ENCODE measurements at regions not wholly inside any gene's neighbourhood (a gene's known extent, or its start where the extent isn't known, plus 50 kb on each side); places are given as distances from the start of the nearest gene placed in this dataset.

- DNase-seq (ENCODE audit: low read depth), result no peak
- no peak overlapping the region for H3K4me3 ChIP-seq (ENCODE audit: low read depth, low read length)
- no peak for TF ChIP-seq CTCF (IDR thresholded peaks at IDR 0.05; ENCODE audit: low read depth, low read length, missing control alignments)
Observed at GRCh38 chr9:71243951-71244350, 122.5 kb upstream of the TRPM3 start.

GRCh38 chr9:71242081-71242480, 120.7 kb upstream of the TRPM3 start:
- DNase-seq (ENCODE audit: low read depth), result no peak
- no peak for TF ChIP-seq CTCF (IDR thresholded peaks at IDR 0.05; ENCODE audit: low read depth, low read length, missing control alignments)
- no peak overlapping the region for H3K4me3 ChIP-seq (ENCODE audit: low read depth, low read length)

GRCh38 chr9:71237051-71237450, 115.6 kb upstream of the TRPM3 start:
- TF ChIP-seq CTCF (IDR thresholded peaks at IDR 0.05; ENCODE audit: low read depth, low read length, missing control alignments), result no peak
- H3K4me3 ChIP-seq (ENCODE audit: low read depth, low read length), result no peak overlapping the region
- DNase-seq (ENCODE audit: low read depth), result no peak

GRCh38 chr9:71233646-71234045, 112.2 kb upstream of the TRPM3 start:
- no peak for DNase-seq (ENCODE audit: low read depth)
- no peak for TF ChIP-seq CTCF (IDR thresholded peaks at IDR 0.05; ENCODE audit: low read depth, low read length, missing control alignments)
- no peak overlapping the region for H3K4me3 ChIP-seq (ENCODE audit: low read depth, low read length)

- no peak overlapping the region for H3K4me3 ChIP-seq (ENCODE audit: low read depth, low read length)
- no peak for TF ChIP-seq CTCF (IDR thresholded peaks at IDR 0.05; ENCODE audit: low read depth, low read length, missing control alignments)
- DNase-seq (ENCODE audit: low read depth), result no peak
Observed at GRCh38 chr9:71223953-71224538, 102.6 kb upstream of the TRPM3 start.

GRCh38 chr9:71218774-71219173, 97.4 kb upstream of the TRPM3 start:
- no peak for TF ChIP-seq CTCF (IDR thresholded peaks at IDR 0.05; ENCODE audit: low read depth, low read length, missing control alignments)
- no peak overlapping the region for H3K4me3 ChIP-seq (ENCODE audit: low read depth, low read length)
- no peak for DNase-seq (ENCODE audit: low read depth)

- no peak overlapping the region for H3K4me3 ChIP-seq (ENCODE audit: low read depth, low read length)
- DNase-seq (ENCODE audit: low read depth), result no peak
- no peak for TF ChIP-seq CTCF (IDR thresholded peaks at IDR 0.05; ENCODE audit: low read depth, low read length, missing control alignments)
Observed at GRCh38 chr9:71213633-71214032, 92.2 kb upstream of the TRPM3 start.

Measured in GM12864 (cell line).